ENCODE measurements at regions not wholly inside any gene's neighbourhood (a gene's known extent, or its start where the extent isn't known, plus 50 kb on each side); places are given as distances from the start of the nearest gene placed in this dataset.

- Histone ChIP-seq H3K27ac (ENCODE audit: low read depth, low read length) (no peak overlapping the region), H3K27me3 (ENCODE audit: control insufficient read depth, insufficient read depth, low read length) (peaks cover 49% of the 10 kb centered on the region), H3K9me3 (ENCODE audit: control insufficient read depth, insufficient read depth, low read length) (no peaks in the 10 kb centered on the region; the same call in 1 of the 2 replicates), H3K4me3 (ENCODE audit: low read depth, low read length) (no peak overlapping the region)
- TF ChIP-seq CTCF (IDR thresholded peaks at IDR 0.05; ENCODE audit: low read depth, low read length): no peak
- no peak for DNase-seq (ENCODE audit: low read depth, low spot score)
- POLR2A ChIA-PET: no interaction called here
- CTCF ChIA-PET: interaction anchor here (0.5 to 1.1 kb wide), 2 partner anchors 22 to 260 kb away, joined by 3 read pairs; no protein-coding TSS in a partner anchor
These were observed 266.3 kb downstream of the XXYLT1 start for GRCh38 chr3:195004512-195005250.

GRCh38 chr3:195005251-195005620 lies 265.7 kb downstream of the XXYLT1 start:
- CTCF ChIA-PET: interaction anchor here (0.5 to 1.1 kb wide), 2 partner anchors 21 to 260 kb away, joined by 3 read pairs; no protein-coding TSS in a partner anchor
- H3K9me3 ChIP-seq (ENCODE audit: control insufficient read depth, insufficient read depth, low read length): no peaks in the 10 kb centered on the region; the same call in 1 of the 2 replicates
- H3K27me3 ChIP-seq (ENCODE audit: control insufficient read depth, insufficient read depth, low read length): peaks cover 46% of the 10 kb centered on the region
- no peak for DNase-seq (ENCODE audit: low read depth, low spot score)
- POLR2A ChIA-PET: no interaction called here
- no peak overlapping the region for H3K4me3 ChIP-seq (ENCODE audit: low read depth, low read length)
- no peak for TF ChIP-seq CTCF (IDR thresholded peaks at IDR 0.05; ENCODE audit: low read depth, low read length)
- H3K27ac ChIP-seq (ENCODE audit: low read depth, low read length): no peak overlapping the region

DNA sequence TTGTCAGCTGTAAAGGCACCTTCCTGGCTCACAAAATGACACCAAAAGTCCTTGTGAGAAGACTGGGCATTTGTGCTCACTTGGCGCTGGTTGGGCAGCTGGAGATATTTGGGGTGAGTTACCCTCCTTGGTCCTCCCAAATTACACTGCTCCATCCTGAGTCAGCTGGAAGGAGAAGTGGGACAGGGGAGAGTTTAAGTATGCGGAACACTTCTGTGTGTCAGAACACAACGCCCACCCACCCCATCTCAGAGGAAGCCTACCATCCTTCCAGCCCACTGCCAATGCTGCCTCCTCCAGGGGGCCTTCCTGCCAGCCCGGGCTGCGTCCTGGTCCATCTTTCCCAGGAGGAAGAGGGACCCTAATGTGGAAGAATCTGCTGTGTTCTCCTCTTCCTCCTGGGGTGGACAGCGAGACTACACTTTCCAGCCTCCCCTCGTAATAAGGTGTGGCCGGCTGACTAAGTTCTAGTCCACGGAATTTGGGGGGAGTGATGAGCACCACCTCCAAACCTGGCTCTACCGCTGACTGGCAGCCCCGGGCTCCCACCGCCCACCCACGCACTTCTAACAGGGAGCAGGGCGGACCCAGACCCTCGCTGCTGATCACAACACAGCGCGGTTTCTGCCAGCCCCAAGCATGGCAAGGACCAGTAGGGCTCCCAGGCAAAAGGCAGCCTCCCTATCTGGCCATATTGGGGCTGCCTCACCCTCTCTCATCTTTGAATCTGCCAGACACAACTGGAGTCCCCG lies 265.0 kb downstream of the XXYLT1 start:
- Histone ChIP-seq H3K4me3 (ENCODE audit: low read depth, low read length) (no peak overlapping the region), H3K9me3 (ENCODE audit: control insufficient read depth, insufficient read depth, low read length) (no peaks in the 10 kb centered on the region; the same call in 1 of the 2 replicates), H3K27me3 (ENCODE audit: control insufficient read depth, insufficient read depth, low read length) (peaks cover 48% of the 10 kb centered on the region), H3K27ac (ENCODE audit: low read depth, low read length) (no peak overlapping the region)
- DNase-seq (ENCODE audit: low read depth, low spot score): no peak
- TF ChIP-seq CTCF (IDR thresholded peaks at IDR 0.05; ENCODE audit: low read depth, low read length): no peak
- POLR2A ChIA-PET: no interaction called here
- CTCF ChIA-PET: interaction anchor here (1.1 kb wide), 1 partner anchor 20 kb away, joined by 3 read pairs; no protein-coding TSS in a partner anchor

DNA sequence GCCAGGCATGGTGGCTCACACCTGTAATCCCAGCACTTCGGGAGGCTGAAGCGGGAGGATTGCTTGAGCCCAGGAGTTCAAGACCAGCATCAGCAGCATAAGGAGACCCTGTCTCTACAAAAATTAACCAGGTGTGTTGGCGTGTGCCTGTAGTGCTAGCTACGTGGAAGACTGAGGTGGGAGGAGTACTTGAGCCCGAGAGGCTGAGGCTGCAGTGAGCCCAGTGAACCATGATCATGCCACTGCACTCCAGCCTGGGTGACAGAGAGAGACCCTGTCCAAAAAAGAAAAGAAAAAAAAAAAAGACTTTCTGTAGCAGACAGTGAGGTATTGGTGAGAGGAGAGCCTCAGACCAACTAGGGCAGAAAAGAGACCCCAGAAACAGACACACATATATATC lies 263.8 kb downstream of the XXYLT1 start:
- Histone ChIP-seq H3K9me3 (ENCODE audit: control insufficient read depth, insufficient read depth, low read length) (no peaks in the 10 kb centered on the region; the same call in 1 of the 2 replicates), H3K4me3 (ENCODE audit: low read depth, low read length) (no peak overlapping the region), H3K27me3 (ENCODE audit: control insufficient read depth, insufficient read depth, low read length) (peaks cover 47% of the 10 kb centered on the region), H3K27ac (ENCODE audit: low read depth, low read length) (no peak overlapping the region)
- ChIA-PET CTCF (no interaction called here), POLR2A (no interaction called here)
- DNase-seq (ENCODE audit: low read depth, low spot score): no peak
- no peak for TF ChIP-seq CTCF (IDR thresholded peaks at IDR 0.05; ENCODE audit: low read depth, low read length)

DNA sequence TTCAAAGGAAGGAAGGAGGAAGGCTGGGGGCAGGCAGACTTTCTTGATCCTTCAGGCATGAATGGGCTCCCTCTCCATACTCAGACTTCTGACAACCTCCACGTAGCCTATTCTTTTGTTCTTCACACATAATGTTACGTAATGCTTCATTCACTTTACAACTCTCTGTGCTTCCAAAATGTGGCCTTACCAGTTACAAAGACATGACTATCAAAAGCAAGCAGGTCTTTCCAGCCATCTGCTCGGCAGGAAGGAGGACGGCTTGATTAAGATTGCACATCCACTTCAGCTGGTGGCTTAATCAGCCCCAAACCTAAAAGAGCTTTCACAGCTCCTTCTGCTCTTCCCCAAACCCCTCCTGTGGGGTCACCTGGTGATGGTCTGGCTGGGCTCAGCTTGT lies 263.2 kb downstream of the XXYLT1 start:
- Histone ChIP-seq H3K9me3 (ENCODE audit: control insufficient read depth, insufficient read depth, low read length) (no peaks in the 10 kb centered on the region; the same call in 1 of the 2 replicates), H3K27ac (ENCODE audit: low read depth, low read length) (no peak overlapping the region), H3K4me3 (ENCODE audit: low read depth, low read length) (no peak overlapping the region), H3K27me3 (ENCODE audit: control insufficient read depth, insufficient read depth, low read length) (peaks cover 51% of the 10 kb centered on the region)
- DNase-seq (ENCODE audit: low read depth, low spot score): no peak
- ChIA-PET CTCF (no interaction called here), POLR2A (no interaction called here)
- no peak for TF ChIP-seq CTCF (IDR thresholded peaks at IDR 0.05; ENCODE audit: low read depth, low read length)

Measured in AG04450 (cell line).